Stimulated activated CD8-positive, alpha-beta memory T cell treated with anti-CD3 and anti-CD28 coated beads, Interleukin-7, amount 100 ng/mL, for 4 hours (primary cell): ENCODE measurements at regions not wholly inside any gene's neighbourhood (a gene's known extent, or its start where the extent isn't known, plus 50 kb on each side); places are given as distances from the start of the nearest gene placed in this dataset.
"Not testable (repeated sequence)": the region's sequence is repeated elsewhere in the genome, so short reads cannot be mapped to it uniquely, and the experiment has no call there.

Experiments
- DNase-seq, 2 donors: peaks; one replicate each; pipeline ENCODE4 v3.0.0-alpha.2; 2020; ENCODE audit warnings: low read depth in 2 of 2

- DNase-seq, result no peak
Measured at GRCh38 chr7:8809320-8809719, 375.9 kb downstream of the NXPH1 start.

- DNase-seq, result no peak
Measured at GRCh38 chr7:8817448-8818036, 384.1 kb downstream of the NXPH1 start.

- DNase-seq, result no peak
Measured at GRCh38 chr7:8818406-8818805, 385.0 kb downstream of the NXPH1 start.

GRCh38 chr7:8822595-8822994, 389.2 kb downstream of the NXPH1 start:
- no peak for DNase-seq

- DNase-seq, result no peak
Measured at GRCh38 chr7:8823486-8823885, 390.1 kb downstream of the NXPH1 start.

GRCh38 chr7:8827329-8827728, 393.9 kb downstream of the NXPH1 start:
- no peak for DNase-seq

- DNase-seq, result no peak
Measured at GRCh38 chr7:8829100-8829499, 395.7 kb downstream of the NXPH1 start.

- DNase-seq, result no peak
Measured at GRCh38 chr7:8831376-8831775, 398.0 kb downstream of the NXPH1 start.

- no peak for DNase-seq
Measured at GRCh38 chr7:8833355-8833754, 399.9 kb downstream of the NXPH1 start.

- DNase-seq, result no peak
Measured at GRCh38 chr7:8841171-8841570, 407.8 kb downstream of the NXPH1 start.

- no peak for DNase-seq
Measured at GRCh38 chr7:8871716-8872115, 438.3 kb downstream of the NXPH1 start.

GRCh38 chr7:8881916-8882315, 448.5 kb downstream of the NXPH1 start:
- DNase-seq, result no peak

- DNase-seq, result no peak
Measured at GRCh38 chr7:8885480-8886000, 452.1 kb downstream of the NXPH1 start.

GRCh38 chr7:8890346-8890745, 456.9 kb downstream of the NXPH1 start:
- not testable (repeated sequence) for DNase-seq

- no peak for DNase-seq
Measured at GRCh38 chr7:8893775-8894174, 460.4 kb downstream of the NXPH1 start.

GRCh38 chr7:8906396-8907075, 473.1 kb downstream of the NXPH1 start:
- no peak for DNase-seq

GRCh38 chr7:8908889-8909288, 475.5 kb downstream of the NXPH1 start:
- DNase-seq, result no peak

- DNase-seq, result no peak
Measured at GRCh38 chr7:8913682-8914081, 480.3 kb downstream of the NXPH1 start.

GRCh38 chr7:8921807-8922206, 488.4 kb downstream of the NXPH1 start:
- no peak for DNase-seq

- DNase-seq, result no peak
Measured at GRCh38 chr7:8922726-8923125, 489.3 kb downstream of the NXPH1 start.

- DNase-seq, result no peak
Measured at GRCh38 chr7:8923164-8923806, 489.9 kb downstream of the NXPH1 start.

- no peak for DNase-seq
Measured at GRCh38 chr7:8931906-8932646, 498.7 kb downstream of the NXPH1 start.
